ENCODE measurements at regions not wholly inside any gene's neighbourhood (a gene's known extent, or its start where the extent isn't known, plus 50 kb on each side); places are given as distances from the start of the nearest gene placed in this dataset.

DNA sequence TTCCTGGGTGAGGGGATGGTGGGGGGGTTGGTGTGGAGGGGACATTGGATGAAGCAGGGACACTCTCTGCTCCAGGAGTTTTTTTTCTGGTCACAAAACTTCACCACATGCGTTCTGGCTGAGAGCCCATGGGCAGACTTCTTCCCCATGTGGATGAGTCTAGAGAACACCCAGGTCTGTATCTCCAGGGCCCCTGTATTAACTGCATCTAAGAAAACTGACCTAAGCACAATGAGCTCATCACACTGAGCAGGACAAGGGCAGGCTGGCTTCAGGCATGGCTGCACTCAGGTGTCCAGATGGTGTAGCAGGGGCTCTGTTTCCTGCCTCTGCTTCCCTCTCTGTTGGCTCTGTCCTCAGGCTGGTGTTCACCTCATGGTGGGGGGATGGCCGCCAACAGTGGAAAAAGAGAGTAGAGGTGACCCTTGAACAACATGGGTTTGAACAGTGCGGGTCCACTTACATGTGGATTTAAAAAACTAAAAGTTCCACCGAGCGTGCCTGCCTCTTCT is 85.3 kb upstream of the STC2 start:
- no peak for DNase-seq

DNA sequence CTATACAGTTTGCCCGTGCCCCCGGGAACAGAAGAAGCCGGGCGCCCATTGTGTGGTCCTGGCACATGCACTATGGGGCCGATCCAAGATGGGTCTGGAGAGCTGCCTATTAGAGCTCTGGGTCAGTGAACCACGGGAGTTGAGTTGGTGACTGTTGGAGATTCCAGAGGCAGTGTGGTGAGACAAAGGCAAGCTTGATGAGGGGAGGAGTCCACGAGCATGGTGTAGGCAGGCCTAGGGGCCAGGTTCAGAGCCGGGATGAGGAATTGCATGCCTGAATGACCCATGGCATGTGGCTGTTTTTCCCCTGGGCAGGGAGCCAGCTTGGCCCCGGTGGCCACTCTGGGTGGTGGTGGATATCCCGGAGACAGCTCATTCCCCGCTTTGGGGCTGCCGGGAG is 84.4 kb upstream of the STC2 start:
- no peak overlapping the region for H3K4me3 ChIP-seq
- no peak overlapping the region for H3K27ac ChIP-seq
- no peaks in the 10 kb centered on the region for H3K36me3 ChIP-seq
- no peak for DNase-seq
- no peaks in the 10 kb centered on the region for H3K9me3 ChIP-seq
- H3K27me3 ChIP-seq, result no peaks in the 10 kb centered on the region
- H3K4me1 ChIP-seq, result no peaks in the 10 kb centered on the region
- TF ChIP-seq, protein P1, sequence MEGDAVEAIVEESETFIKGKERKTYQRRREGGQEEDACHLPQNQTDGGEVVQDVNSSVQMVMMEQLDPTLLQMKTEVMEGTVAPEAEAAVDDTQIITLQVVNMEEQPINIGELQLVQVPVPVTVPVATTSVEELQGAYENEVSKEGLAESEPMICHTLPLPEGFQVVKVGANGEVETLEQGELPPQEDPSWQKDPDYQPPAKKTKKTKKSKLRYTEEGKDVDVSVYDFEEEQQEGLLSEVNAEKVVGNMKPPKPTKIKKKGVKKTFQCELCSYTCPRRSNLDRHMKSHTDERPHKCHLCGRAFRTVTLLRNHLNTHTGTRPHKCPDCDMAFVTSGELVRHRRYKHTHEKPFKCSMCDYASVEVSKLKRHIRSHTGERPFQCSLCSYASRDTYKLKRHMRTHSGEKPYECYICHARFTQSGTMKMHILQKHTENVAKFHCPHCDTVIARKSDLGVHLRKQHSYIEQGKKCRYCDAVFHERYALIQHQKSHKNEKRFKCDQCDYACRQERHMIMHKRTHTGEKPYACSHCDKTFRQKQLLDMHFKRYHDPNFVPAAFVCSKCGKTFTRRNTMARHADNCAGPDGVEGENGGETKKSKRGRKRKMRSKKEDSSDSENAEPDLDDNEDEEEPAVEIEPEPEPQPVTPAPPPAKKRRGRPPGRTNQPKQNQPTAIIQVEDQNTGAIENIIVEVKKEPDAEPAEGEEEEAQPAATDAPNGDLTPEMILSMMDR (IDR thresholded peaks at IDR 0.05), result no peak
- no peak for TF ChIP-seq POLR2A (IDR thresholded peaks at IDR 0.05)

More for the DNA sequence above, 85.3 kb upstream of the STC2 start:
- H3K4me3 ChIP-seq, result no peak overlapping the region
- TF ChIP-seq POLR2A (IDR thresholded peaks at IDR 0.05), result no peak
- TF ChIP-seq, protein P1 (IDR thresholded peaks at IDR 0.05), result no peak
- H3K36me3 ChIP-seq, result no peaks in the 10 kb centered on the region
- no peaks in the 10 kb centered on the region for H3K9me3 ChIP-seq
- no peaks in the 10 kb centered on the region for H3K27me3 ChIP-seq
- no peak overlapping the region for H3K27ac ChIP-seq
- H3K4me1 ChIP-seq, result no peaks in the 10 kb centered on the region

DNA sequence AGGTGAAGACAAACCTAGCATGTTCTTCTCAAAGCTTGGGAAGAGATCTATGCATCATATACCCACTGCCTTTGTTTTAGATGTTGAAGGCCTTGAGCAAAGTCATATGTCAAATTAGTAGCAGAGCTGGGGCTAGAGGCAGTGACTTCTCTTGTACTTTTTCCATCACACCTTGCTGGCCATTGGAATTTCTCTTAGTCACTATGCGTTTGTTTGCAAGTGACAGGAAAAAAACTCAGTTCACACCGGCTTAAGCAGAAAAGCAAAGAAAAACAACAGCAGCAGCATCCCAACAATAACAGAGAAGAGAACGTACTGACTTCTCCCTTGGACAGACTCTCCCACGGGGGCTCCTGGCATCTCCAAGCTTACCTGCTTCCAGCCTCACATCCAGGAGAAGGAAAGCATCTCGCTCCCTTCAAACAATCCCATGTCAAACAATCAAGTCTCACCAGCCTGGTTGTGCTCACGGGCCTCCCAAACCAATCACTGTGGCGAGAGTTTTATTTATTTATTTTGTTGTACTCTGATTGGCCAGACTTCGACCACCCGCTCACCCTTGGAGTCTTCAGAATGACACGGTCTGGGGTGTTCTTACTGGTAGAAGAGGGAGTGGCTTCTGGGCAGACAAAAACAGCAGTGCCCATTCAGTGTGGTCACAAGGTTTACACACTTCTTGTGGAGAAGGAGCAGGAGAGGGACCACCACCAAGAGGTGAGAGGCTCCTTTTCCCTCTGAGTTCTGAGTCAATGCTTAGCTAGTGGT is 83.8 kb upstream of the STC2 start:
- H3K27me3 ChIP-seq, result no peaks in the 10 kb centered on the region
- H3K9me3 ChIP-seq, result no peaks in the 10 kb centered on the region
- H3K36me3 ChIP-seq, result no peaks in the 10 kb centered on the region
- H3K27ac ChIP-seq, result no peak overlapping the region
- no peak overlapping the region for H3K4me3 ChIP-seq
- no peak for DNase-seq
- TF ChIP-seq, protein P1 (IDR thresholded peaks at IDR 0.05), result no peak
- TF ChIP-seq POLR2A (IDR thresholded peaks at IDR 0.05), result no peak
- H3K4me1 ChIP-seq, result no peaks in the 10 kb centered on the region

DNA sequence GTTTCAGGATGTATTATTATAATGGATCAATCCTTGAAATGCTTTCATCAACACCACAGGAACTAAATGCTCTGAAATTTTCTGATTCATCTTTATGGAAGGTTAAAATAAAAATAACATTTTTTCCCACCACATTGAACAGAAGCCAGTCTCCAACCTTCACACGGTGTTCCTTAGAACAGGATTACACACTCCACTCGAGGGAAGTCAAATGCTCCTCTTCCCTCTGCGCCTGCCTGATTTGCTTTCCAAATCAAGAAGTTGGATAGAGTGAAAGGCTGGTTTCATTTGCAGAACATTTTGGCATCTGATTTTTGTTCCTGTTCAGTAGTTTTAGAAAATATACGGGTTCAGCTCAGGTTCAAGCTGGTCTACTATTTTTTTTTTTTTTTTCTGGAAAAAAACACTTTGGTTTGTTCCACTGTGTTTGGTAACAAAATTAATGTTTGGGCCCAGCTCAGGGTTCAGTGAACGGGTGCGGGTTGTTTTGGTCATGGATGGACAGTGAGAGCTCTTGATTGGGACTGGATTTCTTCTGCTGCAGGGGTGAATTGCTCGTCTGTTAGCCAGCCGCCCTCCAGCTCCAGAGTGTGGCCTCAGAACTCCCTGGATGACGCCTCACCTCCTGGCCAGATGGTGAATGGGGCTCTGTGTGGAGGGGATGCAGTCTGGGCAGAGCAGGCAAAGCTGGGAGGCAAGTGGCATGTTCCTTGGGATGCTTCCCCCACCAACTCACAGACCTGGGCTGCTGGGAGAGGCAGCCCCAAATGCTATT is 82.4 kb upstream of the STC2 start:
- TF ChIP-seq, protein P1 (IDR thresholded peaks at IDR 0.05), result no peak
- no peak for TF ChIP-seq POLR2A (IDR thresholded peaks at IDR 0.05)
- no peaks in the 10 kb centered on the region for H3K9me3 ChIP-seq
- H3K27ac ChIP-seq, result no peak overlapping the region
- no peaks in the 10 kb centered on the region for H3K4me1 ChIP-seq
- H3K27me3 ChIP-seq, result no peaks in the 10 kb centered on the region
- H3K36me3 ChIP-seq, result no peaks in the 10 kb centered on the region
- no peak overlapping the region for H3K4me3 ChIP-seq
- no peak for DNase-seq

DNA sequence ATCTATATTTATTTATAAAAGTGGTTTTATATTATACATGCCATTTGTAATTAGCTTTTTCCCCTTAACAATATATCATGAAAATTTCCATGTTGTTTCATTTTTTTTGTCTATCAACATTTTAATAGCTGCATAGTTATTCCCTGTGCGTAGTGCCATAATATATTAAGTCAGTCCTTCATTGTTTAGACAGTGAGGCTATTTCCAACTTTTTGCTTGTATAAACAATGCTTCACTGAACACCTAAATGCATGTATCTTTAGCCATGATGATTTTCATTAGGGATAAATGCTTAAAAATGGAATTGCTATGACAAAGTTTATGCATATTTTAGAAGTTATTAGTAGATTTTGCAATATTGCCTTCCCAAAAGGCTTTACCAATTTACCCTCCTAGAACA is 80.7 kb upstream of the STC2 start:
- no peaks in the 10 kb centered on the region for H3K4me1 ChIP-seq
- DNase-seq, result no peak

More for the DNA sequence above, 80.7 kb upstream of the STC2 start:
- H3K4me3 ChIP-seq, result no peak overlapping the region
- no peaks in the 10 kb centered on the region for H3K27me3 ChIP-seq
- no peak overlapping the region for H3K27ac ChIP-seq
- H3K36me3 ChIP-seq, result no peaks in the 10 kb centered on the region
- no peaks in the 10 kb centered on the region for H3K9me3 ChIP-seq
- TF ChIP-seq, protein P1 (IDR thresholded peaks at IDR 0.05), result no peak
- TF ChIP-seq POLR2A (IDR thresholded peaks at IDR 0.05), result no peak
